Posterior cingulate gyrus (tissue), 11 donors: ENCODE measurements at regions not wholly inside any gene's neighbourhood (a gene's known extent, or its start where the extent isn't known, plus 50 kb on each side); places are given as distances from the start of the nearest gene placed in this dataset.

Experiments used
- DNase-seq, 10 donors: peaks; one replicate each; pipeline versions ENCODE4 v3.0.0 to v3.0.0-alpha.2; 2020 to 2021; ENCODE audit warnings: mixed read lengths in 3 of 10
- intact Hi-C: fragments of 100-400 bp; cut with DNase I; formaldehyde crosslinking; loops from one replicate; pipeline ENCODE4 v1.15.1; 2023

DNA sequence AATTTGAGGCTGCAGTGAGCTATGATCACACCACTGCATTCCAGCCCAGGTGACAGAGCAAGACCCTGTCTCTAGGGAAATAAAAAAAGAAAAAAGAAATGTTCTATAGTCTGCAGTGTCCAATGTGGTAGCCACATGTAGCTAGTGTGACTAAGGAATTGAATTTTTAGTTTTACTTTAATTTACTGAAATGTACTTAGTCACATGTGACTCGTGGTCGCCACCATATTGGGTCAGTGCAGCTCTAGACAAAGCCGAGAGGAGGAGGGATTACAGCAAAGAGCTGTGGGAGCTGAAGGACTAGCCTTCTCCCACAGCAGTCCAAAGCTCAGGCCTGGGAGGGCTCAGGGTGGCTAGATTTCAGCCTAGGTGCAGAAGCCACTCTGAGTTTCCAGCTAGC, 65.9 kb upstream of the NTRK3 start:
- no peak for DNase-seq
- intact Hi-C loops = no loop called here

DNA sequence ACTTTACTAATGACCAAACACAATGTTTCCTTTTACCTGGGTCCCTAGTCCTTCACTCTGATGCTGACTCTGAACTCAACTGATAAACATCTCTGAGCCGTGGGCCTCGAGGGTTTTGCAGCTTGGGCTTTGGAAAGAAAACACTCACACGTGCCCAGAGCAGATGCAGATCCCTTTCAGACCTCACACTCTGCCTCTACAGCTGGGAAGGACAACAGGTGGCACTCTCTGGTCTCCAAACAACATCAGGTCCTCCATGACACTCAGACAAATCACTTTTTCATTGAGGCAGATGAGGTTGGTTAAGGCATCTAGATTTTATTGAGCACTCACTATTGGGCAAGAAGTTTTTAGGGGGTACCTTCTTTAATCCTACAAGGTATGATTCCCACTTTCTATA, 64.7 kb upstream of the NTRK3 start:
- DNase-seq = no peak
- intact Hi-C loops = no loop called here

DNA sequence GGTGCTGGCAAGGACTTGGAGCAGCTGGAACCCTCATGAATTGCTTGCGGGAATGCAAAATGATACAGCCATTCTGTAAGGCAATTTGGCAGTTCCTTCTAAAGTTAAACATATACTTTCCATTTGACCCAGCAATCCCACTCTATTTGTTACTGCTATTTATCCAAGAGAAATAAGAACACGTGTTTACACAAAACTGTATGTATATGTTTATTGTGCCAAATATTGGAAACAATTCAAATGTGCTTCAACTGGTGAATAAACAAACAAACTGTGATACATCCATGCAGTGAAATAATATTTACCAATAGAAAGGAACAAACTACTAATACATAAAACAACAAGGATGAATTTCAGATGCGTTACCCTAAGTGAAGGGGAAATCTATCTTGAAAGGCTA, 60.0 kb upstream of the NTRK3 start:
- no peak for DNase-seq
- intact Hi-C loops = no loop called here

DNA sequence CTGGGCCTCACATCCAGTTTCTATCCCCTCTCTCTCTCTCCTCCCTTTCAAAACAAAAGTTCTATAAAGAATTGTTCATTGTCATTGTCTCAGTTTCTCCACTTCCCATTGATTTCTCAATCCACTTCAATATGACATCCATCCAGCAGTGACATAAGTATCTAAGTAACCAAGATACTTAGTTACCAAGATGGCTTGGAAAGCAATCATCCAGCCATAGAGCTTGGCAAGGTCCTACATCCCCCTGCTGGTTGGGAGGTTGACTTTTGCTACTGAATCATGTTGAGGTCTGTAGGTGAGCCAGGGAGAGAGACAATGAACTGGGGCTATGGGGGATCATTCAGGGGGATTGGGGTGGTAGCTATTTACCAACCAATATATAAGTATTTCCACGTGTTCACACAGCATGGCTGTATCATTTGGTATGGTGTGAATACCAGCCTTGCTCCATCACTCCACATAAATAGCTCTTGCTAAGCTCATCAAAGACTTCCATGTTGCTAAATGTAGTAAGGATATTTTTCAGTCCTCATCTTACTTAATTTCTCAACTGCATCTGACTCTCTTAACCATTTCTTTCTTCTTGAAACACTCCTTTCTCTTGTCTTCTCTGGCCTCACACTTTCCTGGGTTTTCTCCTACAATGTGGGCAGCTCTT, 58.8 kb upstream of the NTRK3 start:
- intact Hi-C loops = no loop called here
- DNase-seq = no peak

DNA sequence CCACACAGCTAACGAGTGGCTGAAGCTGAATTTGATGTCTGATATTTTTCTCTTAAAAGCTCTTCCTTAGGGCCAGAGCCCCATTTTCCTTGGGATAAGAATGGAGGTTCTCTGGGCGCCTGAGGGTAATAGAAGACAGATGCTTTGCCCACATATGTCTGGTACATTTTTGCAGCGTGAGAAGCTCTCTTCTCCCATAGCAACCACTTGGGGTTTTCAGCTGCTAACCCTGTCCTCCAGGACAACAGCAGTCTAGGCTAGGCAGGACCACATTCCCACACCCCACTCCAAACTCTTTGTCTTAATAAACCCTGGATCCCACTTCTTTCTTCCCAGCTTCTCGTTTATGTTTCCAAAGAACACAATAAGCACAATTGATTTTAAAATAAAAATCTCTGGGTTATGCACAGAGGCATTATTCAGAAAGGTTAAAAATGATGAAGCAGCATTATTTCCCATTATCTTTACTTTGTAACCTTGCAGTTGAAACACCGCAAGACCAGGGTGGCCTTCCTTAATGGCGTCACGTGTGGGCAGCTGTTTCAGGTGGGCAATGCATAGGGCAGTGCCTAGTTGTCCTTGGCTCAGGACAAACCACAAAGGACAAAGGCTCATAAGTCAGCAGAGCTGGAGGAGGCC, 56.5 kb upstream of the NTRK3 start:
- intact Hi-C loops = no loop called here
- no peak for DNase-seq

DNA sequence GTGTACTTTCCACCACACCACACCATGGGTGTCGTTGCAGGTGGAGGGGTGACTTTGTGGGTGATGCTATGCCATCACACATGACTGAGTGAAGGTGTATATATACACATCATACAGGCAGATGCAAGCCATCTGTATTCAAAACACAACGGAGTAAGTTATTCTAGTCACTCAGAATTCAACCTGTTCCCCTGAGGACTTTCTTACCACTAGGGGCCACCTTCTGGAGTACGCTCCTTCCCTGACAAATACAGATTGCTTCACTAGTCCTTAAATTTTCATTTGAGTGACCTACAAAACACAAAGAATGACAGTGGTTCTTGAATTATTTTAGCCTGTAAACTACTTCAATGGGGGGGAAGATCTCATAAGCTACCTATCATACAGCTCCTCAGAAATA, 52.8 kb upstream of the NTRK3 start:
- DNase-seq = no peak
- intact Hi-C loops = no loop called here

DNA sequence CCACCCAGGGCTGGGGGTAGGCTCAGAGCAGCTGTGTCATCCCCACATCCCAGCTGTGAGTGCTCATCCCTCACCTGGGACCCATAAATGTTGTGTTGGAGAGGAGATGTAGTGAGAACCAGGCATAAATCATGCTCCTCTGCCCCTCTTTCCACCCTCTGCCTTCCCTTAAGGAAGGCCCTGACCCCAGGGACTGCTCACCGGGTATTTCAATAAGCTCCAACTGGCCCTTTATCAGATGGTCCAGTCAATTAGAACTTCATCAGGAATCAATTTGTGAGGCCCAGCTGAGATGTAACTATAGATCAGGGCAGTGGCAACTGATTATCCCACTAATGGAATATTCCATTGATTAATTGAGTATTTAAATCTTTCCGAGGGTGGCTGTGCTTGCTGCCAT, 50.8 kb upstream of the NTRK3 start:
- intact Hi-C loops = no loop called here

More for the DNA sequence above, 50.8 kb upstream of the NTRK3 start:
- DNase-seq = no peak
